NCI-H1694 (cell line): ENCODE measurements at regions not wholly inside any gene's neighbourhood (a gene's known extent, or its start where the extent isn't known, plus 50 kb on each side); places are given as distances from the start of the nearest gene placed in this dataset.

Experiments used
- DNase-seq: peaks from one replicate; lab custom pipeline; 2025; lab: John Stamatoyannopoulos, UW

DNA sequence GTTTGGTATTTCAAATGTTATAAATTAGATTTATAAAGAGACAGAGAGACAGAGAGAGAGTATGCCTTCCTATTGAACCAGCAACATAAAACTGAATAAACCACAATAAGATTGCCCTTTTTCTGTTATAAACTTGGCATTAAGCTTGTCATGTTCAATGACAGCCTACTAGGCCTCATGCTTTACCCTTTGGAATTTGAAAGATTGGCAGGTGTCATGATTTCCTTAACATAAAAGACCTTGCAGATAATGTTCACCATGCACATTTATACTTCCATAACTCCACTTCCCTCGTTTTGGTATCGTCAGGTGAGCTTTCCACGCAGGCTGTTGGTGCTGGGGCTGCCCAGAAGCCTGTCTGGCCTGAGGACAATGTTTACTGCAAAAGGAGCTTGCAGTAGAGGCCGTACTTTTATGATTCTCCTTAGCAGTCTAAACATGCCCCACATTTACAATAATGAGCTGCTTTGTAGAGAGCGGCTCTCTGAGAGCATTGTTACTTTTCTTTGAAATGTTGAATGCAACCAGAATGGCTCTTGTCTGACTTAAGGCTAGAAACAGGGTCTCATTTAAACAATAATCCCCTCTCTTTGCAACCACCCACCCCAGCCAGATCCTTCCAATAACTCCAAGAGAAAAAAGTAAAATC, 379.1 kb upstream of the ATP5MC3 start:
- DNase-seq: no peak

DNA sequence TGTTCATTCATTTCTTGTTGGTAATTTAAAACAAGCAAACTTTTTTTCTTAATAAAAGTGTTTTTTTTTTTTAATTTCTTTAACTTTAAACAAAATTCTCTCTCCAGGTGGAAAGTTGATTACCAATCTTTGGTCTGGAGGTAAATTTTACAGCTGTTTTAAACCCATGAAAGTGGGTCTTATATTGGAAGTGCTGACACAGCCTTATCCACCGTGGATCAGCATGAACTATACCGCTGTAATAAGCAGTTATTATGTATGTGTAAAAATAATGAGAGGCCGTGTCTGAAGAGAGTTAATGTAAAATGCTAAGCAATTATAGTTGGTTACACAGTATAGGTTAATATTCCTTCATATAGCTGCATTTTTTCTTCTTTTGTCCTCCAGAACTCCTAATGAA, 378.1 kb upstream of the ATP5MC3 start:
- DNase-seq: no peak

DNA sequence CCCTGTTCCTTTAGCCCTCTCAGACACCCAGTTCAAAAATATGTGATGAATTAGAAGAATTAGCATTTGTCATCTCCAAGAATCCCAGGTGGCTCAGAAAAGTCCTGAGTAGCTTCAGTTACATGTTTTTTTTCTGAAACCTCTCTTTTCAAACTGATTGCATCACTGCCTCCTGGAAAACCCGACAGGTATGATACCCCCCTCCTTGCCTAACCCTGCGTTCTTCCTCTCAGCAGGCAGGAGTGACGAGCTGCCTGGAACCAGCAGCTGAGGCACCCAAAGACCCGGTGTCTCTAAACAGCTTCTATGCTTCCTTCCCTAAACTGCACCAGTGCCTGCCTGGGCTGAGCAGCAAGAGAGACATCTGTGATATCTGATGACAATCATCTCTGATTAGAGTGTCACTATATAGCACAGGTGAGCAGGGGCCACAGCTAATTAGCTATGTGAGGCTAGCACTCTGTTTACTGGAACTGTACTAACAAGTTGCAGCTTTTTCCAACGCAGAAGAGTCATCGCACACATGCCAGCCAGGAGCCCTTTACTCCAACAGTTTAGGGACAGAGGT, 376.4 kb upstream of the ATP5MC3 start:
- DNase-seq: no peak

GRCh38 chr2:175553910-175554309, 372.4 kb upstream of the ATP5MC3 start:
- DNase-seq: no peak

GRCh38 chr2:175552902-175553301, 371.4 kb upstream of the ATP5MC3 start:
- no peak for DNase-seq

- DNase-seq: no peak
Measured at GRCh38 chr2:175540421-175540820, 358.9 kb upstream of the ATP5MC3 start.

DNA sequence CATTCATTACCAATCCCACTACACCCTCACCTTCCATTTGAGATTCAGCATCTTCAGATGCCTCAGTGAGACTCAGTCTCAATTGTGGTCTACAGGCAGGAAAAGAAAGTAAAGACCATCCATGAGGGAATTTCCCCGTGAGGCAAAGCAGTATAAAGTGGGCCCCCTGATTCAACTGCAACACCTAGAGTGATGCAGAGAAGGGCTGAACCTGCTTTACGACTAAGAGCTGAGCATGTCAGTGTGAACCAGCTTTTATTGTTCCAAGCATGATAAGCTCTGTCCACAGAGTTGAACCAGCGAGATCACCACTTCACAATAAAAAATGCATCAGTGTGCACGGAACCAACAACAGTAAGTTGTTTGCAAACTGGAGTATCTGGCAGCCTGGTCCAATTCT, 357.6 kb upstream of the ATP5MC3 start:
- no peak for DNase-seq

DNA sequence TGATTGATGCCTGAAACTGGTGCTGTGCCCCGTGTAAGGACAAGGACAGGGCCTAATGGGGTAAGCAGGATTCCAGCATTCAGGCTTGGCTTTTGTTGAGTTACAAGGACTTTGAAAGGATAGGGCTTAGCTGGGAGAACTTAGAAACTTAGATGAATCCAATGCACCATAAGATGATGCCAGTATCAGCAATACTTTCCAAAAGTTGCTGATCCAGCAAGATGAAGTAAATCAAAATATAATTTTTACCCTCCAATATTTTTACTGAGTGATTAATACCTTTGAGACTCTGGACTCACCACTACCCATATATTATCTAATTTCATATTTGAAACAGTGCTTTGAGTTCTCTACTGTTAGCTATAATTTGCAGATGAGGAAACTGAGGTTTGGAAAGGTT, 354.5 kb upstream of the ATP5MC3 start:
- no peak for DNase-seq

DNA sequence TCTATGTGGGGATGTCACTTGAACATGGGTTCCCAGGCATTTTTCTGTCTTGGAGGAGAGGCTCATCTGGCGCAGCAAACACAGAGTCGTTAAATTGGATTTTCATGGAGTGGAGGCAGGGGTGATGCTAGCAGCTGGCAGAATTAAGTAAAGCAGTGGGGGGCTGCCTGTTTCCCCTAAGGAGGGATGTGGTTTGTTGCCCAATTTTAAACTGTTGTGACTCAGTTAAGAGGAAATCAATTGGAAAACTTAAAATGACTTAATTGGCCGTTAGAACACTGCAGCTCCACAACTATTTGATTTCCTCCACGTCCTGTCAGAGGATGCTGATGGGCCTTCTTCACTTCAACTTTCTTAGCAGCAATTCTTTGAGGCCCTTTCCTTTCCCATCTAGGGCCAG, 354.1 kb upstream of the ATP5MC3 start:
- no peak for DNase-seq

DNA sequence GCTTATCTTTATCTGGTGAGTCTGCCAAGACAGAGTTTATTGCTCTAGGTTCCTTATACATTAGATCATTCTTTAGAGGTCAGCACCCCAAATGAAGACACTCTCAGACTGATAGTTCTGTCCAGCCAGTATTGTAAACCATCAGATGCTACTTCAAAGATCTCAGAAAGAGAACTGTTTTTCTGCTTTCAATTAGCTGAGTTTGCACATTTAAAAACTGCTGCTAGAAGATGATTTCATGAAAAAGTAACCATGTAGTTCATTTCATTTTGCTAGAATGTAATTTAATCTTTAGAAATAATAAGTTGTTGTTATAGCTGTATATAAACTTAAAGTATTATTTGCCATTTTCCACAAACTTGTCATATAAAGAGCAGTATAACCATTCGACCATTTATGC, 344.5 kb upstream of the ATP5MC3 start:
- no peak for DNase-seq

- no peak for DNase-seq
Measured at GRCh38 chr2:175523001-175523400, 341.5 kb upstream of the ATP5MC3 start.

- no peak for DNase-seq
Measured at GRCh38 chr2:175518206-175518605, 336.7 kb upstream of the ATP5MC3 start.

DNA sequence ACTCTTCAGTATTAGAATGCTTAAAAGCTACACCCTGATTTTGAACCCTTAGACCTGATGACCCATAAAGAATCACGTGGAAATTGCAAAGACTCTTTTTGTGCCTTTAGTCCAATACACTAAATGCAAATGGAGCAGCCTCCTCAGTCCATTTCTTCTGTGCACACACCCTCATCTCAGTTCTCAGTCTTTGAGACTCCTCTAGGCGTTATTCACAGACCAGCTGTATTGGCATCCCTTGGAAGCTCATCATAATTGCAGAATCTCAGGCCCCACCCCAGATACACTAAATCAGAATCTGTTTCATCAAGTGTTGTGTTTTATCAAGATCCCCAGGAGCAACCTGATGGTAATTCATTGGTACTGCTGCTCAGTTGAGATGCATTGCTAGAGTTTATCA, 335.0 kb upstream of the ATP5MC3 start:
- DNase-seq: no peak

- no peak for DNase-seq
Measured at GRCh38 chr2:175500255-175500654, 318.7 kb upstream of the ATP5MC3 start.

DNA sequence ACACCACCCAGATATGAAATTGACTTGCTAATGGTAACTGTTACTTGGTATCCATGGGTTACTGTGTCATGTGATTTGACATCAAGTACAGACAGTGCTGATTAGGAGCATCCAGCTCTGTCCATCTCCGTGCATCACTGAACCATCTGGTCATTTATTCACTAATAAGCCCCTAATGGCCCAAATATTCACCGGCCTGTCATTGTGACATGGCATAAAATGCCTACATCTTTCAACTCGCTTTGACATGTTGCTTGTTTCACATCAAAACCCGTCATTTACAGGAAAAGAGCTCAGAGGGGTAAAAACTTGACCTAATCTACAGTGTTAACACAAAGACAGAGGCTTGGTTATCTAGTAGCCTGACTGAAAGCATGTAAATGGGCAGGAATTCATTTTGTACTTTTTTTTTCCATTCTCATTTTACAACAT, 308.9 kb upstream of the ATP5MC3 start:
- no peak for DNase-seq

DNA sequence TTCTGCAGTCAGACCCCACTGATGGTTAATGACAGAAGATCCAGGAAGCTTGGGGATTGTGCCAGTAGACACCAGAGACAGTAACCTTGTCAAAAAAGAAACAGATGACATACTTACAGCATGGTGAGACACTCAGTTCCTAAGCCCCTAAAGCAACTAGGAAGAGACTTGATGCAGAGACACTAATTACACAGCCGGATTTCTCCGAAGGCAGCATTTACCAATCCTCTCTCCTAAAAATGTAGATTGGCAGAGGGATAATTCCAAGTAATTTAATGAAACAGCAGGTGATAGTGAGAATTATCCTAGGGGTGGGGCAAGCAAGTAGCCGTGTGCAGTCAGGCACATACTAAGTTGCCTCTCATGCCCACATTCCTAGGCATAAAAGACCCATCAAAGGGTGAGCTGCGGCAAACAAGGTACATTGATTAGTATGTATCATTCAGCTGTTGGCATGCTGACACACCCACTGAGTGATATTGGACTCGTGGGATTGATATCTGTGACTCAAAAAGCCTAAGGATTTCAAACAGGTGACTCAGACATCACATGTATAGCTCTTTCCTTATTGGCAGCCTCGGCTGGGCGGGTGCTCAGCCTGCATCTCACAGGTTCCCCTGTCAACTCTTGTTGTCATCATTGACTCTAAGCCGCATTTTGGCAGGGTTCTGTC, 296.7 kb upstream of the ATP5MC3 start:
- DNase-seq: no peak

DNA sequence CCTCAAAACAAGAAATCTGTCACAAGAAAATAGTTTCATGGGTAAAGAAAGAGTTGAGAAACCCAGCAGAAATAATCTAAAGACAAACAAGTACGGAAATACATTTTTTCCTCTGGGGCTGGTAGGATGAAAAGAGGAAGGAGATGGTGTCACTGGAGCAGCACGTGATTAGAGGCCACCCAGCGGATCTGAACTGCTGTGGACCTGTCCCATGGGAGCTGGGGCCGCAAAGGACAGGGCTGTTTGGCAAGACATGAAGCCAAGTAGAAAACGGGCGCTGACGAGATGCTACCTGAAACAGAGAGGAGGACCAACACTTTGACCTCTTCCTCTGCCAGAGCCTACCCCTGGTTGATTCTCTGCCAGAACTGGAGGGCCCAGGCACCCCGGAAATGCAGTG, 295.4 kb upstream of the ATP5MC3 start:
- no peak for DNase-seq

- DNase-seq: no peak
Measured at GRCh38 chr2:175476374-175476773, 294.9 kb upstream of the ATP5MC3 start.

DNA sequence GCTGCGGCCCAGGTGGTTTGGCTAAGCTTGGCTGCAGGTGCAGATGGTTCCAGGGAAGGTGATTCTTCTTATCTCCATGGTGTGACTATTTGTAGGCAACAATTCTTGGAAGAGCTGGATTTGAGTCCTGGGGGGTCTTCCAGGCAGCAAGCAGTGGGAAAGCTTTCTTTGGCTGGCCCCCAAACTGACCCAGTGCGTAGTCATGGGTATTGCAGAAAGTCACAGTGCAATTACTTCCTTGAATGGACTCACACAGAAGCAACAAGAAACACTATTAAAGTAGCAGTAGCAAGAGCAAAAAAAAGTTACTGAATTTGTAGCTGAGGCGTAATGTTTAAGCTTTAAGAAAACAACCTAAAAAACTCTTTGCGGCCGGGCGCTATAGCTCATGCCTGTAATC, 293.6 kb upstream of the ATP5MC3 start:
- DNase-seq: no peak

DNA sequence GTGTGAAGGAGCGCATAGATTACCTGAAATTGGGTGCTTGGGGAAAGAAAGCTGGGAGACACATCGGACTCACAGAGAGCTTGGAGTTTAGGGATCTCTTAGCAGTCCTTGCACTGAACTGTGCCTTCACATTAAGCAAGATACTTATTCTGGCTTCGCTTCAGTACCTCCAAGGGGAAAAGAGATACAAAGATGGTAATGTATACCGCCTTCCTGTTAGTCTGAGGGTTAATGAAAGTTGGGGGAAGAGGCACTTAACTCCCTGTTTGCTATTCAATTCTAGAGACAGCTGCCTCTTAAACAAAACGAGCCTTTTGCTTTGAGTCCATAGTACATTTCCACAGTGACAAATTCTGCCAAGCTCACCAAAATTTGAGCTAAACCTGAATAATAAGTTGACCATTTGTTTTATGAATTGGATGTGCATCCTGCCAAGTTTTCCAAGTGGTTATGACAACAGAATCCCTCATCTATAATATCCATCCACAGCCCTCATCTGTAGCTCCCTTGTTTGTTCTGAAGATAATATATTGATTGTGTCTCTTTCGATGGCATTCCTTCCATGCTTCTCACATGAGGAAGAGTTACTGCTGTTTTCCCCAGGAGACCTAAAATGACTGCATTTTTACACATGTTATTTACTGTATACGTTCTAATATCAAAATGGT, 287.1 kb upstream of the ATP5MC3 start:
- no peak for DNase-seq

DNA sequence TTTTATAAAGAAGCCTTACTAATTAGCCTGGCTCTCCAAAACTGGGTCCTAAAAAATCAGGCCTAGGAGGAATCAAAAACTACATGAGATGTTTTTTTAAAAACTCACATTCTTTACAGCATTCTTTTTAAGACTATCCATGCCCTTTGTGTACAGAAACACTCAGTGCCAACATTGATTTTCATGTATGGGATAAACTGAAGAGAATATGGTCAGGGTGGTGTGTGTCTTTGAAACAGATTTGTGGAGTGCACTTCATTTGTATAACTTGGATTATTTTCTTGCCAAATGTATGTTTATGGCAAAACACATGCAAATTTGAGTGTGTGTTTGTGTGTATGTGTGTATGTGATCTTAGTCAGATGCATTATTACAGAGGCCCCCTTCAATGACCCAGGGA, 283.6 kb upstream of the ATP5MC3 start:
- DNase-seq: no peak

DNA sequence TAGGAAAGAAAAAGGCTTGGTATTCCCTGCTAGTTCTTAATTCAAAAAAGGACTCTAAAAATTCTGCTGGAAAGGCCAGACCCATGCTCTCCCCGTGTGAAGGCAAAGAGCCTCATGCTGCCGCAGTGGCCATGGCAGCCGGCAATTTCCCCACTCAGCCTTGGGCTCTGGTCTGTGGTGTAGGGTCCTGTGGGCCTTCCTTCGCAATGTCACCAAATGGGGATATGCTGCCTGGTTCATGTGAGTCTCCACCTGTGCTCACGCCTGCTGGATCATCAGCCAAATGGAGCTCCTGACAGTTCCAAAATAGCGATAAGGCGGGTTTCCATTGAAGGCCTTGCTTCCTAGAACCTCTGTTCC, 282.8 kb upstream of the ATP5MC3 start:
- DNase-seq: no peak

- DNase-seq: no peak
Measured at GRCh38 chr2:175463589-175464310, 282.2 kb upstream of the ATP5MC3 start.
